ENCODE measurements at regions not wholly inside any gene's neighbourhood (a gene's known extent, or its start where the extent isn't known, plus 50 kb on each side); places are given as distances from the start of the nearest gene placed in this dataset.
"Not testable (repeated sequence)": the region's sequence is repeated elsewhere in the genome, so short reads cannot be mapped to it uniquely, and the experiment has no call there.

GRCh38 chr10:11663763-11664555 is 52.5 kb upstream of the USP6NL start:
- no peak for DNase-seq

DNA sequence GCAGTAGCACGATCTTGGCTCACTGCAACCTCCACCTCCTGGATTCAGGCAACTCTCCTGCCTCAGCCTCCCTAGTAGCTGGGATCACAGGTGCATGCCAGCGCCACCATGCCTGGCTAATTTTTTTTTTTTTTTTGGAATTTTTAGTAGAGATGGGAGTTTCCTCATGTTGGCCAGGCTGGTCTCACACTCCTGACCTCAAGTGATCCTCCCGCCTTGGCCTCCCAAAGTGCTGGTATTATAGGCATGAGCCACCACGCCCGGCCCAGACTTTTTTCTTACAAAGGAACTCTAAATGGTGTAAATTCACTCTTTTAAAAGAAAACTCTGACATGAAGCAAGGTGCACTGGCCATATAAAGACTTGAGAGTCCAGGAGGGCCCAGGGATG is 51.7 kb upstream of the USP6NL start:
- DNase-seq, result not testable (repeated sequence)

DNA sequence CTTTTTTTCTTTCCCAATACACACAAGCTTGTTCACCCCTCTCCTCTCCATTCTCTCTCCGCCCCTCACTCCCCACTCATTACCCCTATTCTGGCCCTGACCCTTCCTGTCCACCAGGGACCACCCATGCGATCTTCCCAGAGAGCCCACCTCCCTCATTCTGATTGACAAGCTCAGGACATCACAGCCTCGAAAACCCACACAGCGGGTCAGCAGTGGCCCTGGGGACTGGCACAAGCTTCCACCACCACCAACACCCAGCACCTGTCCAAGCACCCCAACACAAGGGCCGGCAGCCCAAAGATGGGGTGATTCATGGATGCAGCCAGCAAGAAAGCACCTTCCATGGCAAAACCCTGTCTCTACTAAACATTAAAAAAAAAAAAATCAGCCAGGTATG is 50.0 kb upstream of the USP6NL start:
- DNase-seq, result no peak
